ENCODE measurements at regions not wholly inside any gene's neighbourhood (a gene's known extent, or its start where the extent isn't known, plus 50 kb on each side); places are given as distances from the start of the nearest gene placed in this dataset.
"Not testable (repeated sequence)": the region's sequence is repeated elsewhere in the genome, so short reads cannot be mapped to it uniquely, and the experiment has no call there.

- H3K36me3 ChIP-seq; H3K9me3 ChIP-seq; intact Hi-C loops (cut with DNase I; ENCODE audit: low total_unique reads); H3K4me1 ChIP-seq; H3K27me3 ChIP-seq; DNase-seq; H3K27ac ChIP-seq; H3K4me3 ChIP-seq; in situ Hi-C loops (cut with MboI; ENCODE audit: low pct_ligation_motif_present in 1 of 4, low pct_unique_long_range_greater_than_20kb in 1 of 4, low sequenced_read_pairs in 3 of 4): not testable (repeated sequence)
- 82% methylated on average over 3 of the region's 5 CpGs; no CpG with 5 or more reads in 1 of the 2 donors for WGBS, 2 donors (ENCODE audit: low coverage in 1 of 2)
Measured at GRCh38 chr2:111447482-111447881, 326.8 kb downstream of the BCL2L11 start.

DNA sequence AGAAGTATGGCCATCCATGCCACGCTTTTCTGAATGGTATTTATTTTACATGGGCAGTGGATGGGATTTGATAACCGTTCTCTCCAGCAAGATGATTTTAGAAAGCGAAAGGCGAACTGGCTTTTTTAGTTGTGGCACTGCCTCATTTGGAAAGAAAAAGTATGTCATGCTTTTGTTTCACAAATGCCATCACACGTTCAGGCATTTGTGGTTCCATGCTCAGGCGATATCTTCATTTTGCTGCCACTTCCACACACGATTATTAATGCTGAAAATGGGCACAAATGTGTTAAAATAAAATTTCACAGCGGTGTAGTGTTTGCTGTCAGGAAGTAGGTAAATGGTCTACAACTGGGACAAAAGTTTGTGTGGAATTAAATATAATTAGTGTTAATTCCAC is 328.1 kb downstream of the BCL2L11 start:
- no CpG with 5 or more reads among the region's 8 CpGs for WGBS, 2 donors (ENCODE audit: low coverage in 1 of 2)
- in situ Hi-C loops (cut with MboI; ENCODE audit: low pct_ligation_motif_present in 1 of 4, low pct_unique_long_range_greater_than_20kb in 1 of 4, low sequenced_read_pairs in 3 of 4); H3K4me3 ChIP-seq; H3K27ac ChIP-seq; H3K36me3 ChIP-seq; intact Hi-C loops (cut with DNase I; ENCODE audit: low total_unique reads); H3K9me3 ChIP-seq; H3K27me3 ChIP-seq; DNase-seq; H3K4me1 ChIP-seq: not testable (repeated sequence)

DNA sequence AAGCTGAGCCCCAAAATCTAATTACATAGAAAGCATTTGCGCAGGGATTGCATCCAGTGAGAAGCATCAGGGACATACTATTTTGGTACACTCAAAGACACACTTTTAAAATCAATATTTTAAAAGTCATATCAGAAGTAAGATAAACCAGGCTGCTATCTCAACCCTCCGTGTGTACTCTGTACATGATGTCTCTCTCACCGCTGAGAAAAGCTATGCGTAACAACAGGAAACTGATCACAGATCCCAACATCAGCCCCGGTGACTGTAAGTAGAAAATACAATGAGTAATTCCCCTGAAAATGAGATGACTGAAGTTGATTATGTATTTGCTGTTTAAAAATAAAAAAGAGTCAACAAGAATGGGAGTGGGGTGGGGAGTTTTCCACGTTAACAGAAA is 329.8 kb downstream of the BCL2L11 start:
- in situ Hi-C loops (cut with MboI; ENCODE audit: low pct_ligation_motif_present in 1 of 4, low pct_unique_long_range_greater_than_20kb in 1 of 4, low sequenced_read_pairs in 3 of 4); DNase-seq; H3K4me1 ChIP-seq; intact Hi-C loops (cut with DNase I; ENCODE audit: low total_unique reads); H3K27me3 ChIP-seq; H3K27ac ChIP-seq; H3K4me3 ChIP-seq; H3K9me3 ChIP-seq; H3K36me3 ChIP-seq: not testable (repeated sequence)
- 100% methylated on average over 1 of the region's 6 CpGs; no CpG with 5 or more reads in 1 of the 2 donors for WGBS, 2 donors (ENCODE audit: low coverage in 1 of 2)

DNA sequence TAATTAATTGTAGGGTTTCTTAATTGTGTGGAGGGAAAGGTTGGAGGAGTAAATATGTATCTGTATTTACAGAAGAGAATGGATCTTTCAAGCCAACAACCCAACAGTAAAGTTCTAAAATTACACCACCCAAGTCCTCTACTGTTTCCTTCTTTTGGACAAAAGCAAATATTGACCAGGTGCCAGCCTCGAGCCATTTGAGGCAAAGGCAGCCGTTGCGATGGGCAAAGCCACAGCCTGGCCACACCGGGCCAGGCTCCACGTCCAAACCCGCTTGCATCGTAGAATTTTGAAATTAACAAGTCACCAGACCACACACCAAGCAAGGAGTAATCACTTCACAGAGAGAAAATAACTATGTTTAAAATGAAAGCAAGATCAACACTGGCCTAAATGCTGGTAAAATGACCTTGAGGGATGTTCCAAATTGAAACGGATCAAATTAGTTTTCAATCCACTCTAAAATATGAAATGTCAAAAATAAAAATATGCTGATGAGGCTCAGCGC is 331.0 kb downstream of the BCL2L11 start:
- H3K27ac ChIP-seq; H3K36me3 ChIP-seq; intact Hi-C loops (cut with DNase I; ENCODE audit: low total_unique reads); H3K9me3 ChIP-seq; DNase-seq; H3K4me3 ChIP-seq; H3K4me1 ChIP-seq; in situ Hi-C loops (cut with MboI; ENCODE audit: low pct_ligation_motif_present in 1 of 4, low pct_unique_long_range_greater_than_20kb in 1 of 4, low sequenced_read_pairs in 3 of 4); H3K27me3 ChIP-seq: not testable (repeated sequence)
- 80% methylated on average over 1 of the region's 9 CpGs; no CpG with 5 or more reads in 1 of the 2 donors for WGBS, 2 donors (ENCODE audit: low coverage in 1 of 2)

GRCh38 chr2:111452208-111452607 is 331.5 kb downstream of the BCL2L11 start:
- intact Hi-C loops (cut with DNase I; ENCODE audit: low total_unique reads); H3K4me3 ChIP-seq; H3K36me3 ChIP-seq; DNase-seq; H3K27ac ChIP-seq; in situ Hi-C loops (cut with MboI; ENCODE audit: low pct_ligation_motif_present in 1 of 4, low pct_unique_long_range_greater_than_20kb in 1 of 4, low sequenced_read_pairs in 3 of 4); H3K27me3 ChIP-seq; H3K4me1 ChIP-seq; H3K9me3 ChIP-seq: not testable (repeated sequence)
- 65% methylated on average over 7 of the region's 7 CpGs; no CpG with 5 or more reads in 1 of the 2 donors for WGBS, 2 donors (ENCODE audit: low coverage in 1 of 2)

GRCh38 chr2:111453308-111453707 is 332.6 kb downstream of the BCL2L11 start:
- WGBS, 2 donors (ENCODE audit: low coverage in 1 of 2): no CpG with 5 or more reads among the region's 2 CpGs
- in situ Hi-C loops (cut with MboI; ENCODE audit: low pct_ligation_motif_present in 1 of 4, low pct_unique_long_range_greater_than_20kb in 1 of 4, low sequenced_read_pairs in 3 of 4); intact Hi-C loops (cut with DNase I; ENCODE audit: low total_unique reads): not testable (repeated sequence)

DNA sequence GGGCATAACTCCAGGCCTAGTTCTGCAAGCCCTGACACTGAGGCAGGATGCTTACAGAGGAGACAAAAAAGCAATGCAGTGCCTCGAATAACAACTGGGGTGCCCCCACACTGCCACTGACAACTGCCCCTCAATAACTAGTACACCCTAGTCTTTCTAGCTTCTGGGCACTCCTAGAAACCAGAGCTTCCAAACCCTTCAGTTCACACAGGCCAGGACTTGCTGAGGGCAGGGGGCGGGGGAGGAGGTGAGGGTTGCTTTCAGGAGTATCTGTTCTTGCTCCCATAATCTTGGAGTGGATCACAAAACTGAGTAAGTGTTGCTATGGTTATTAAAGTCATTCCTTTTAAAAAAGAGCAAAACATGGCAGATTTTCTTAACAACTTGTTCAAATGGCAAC is 333.1 kb downstream of the BCL2L11 start:
- intact Hi-C loops (cut with DNase I; ENCODE audit: low total_unique reads); DNase-seq; H3K9me3 ChIP-seq; H3K27me3 ChIP-seq; H3K4me3 ChIP-seq; H3K36me3 ChIP-seq; in situ Hi-C loops (cut with MboI; ENCODE audit: low pct_ligation_motif_present in 1 of 4, low pct_unique_long_range_greater_than_20kb in 1 of 4, low sequenced_read_pairs in 3 of 4); H3K4me1 ChIP-seq; H3K27ac ChIP-seq: not testable (repeated sequence)
- WGBS, 2 donors (ENCODE audit: low coverage in 1 of 2): no CpG with 5 or more reads among the region's 2 CpGs

More at GRCh38 chr2:111453308-111453707, 332.6 kb downstream of the BCL2L11 start:
- DNase-seq, H3K27me3 ChIP-seq, H3K9me3 ChIP-seq, H3K36me3 ChIP-seq, H3K27ac ChIP-seq, H3K4me1 ChIP-seq, H3K4me3 ChIP-seq: not testable (repeated sequence)

- WGBS, 2 donors (ENCODE audit: low coverage in 1 of 2): no CpG with 5 or more reads among the region's 1 CpG
- H3K27ac ChIP-seq; H3K4me1 ChIP-seq; DNase-seq; H3K4me3 ChIP-seq; intact Hi-C loops (cut with DNase I; ENCODE audit: low total_unique reads); in situ Hi-C loops (cut with MboI; ENCODE audit: low pct_ligation_motif_present in 1 of 4, low pct_unique_long_range_greater_than_20kb in 1 of 4, low sequenced_read_pairs in 3 of 4); H3K9me3 ChIP-seq; H3K36me3 ChIP-seq; H3K27me3 ChIP-seq: not testable (repeated sequence)
- TF ChIP-seq, protein P1, sequence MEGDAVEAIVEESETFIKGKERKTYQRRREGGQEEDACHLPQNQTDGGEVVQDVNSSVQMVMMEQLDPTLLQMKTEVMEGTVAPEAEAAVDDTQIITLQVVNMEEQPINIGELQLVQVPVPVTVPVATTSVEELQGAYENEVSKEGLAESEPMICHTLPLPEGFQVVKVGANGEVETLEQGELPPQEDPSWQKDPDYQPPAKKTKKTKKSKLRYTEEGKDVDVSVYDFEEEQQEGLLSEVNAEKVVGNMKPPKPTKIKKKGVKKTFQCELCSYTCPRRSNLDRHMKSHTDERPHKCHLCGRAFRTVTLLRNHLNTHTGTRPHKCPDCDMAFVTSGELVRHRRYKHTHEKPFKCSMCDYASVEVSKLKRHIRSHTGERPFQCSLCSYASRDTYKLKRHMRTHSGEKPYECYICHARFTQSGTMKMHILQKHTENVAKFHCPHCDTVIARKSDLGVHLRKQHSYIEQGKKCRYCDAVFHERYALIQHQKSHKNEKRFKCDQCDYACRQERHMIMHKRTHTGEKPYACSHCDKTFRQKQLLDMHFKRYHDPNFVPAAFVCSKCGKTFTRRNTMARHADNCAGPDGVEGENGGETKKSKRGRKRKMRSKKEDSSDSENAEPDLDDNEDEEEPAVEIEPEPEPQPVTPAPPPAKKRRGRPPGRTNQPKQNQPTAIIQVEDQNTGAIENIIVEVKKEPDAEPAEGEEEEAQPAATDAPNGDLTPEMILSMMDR (IDR thresholded peaks at IDR 0.05): peak in 1 of 5 experiments; percentile 27
Measured at GRCh38 chr2:111454404-111454803, 333.7 kb downstream of the BCL2L11 start.

- intact Hi-C loops (cut with DNase I; ENCODE audit: low total_unique reads); H3K4me3 ChIP-seq; H3K36me3 ChIP-seq; H3K4me1 ChIP-seq; in situ Hi-C loops (cut with MboI; ENCODE audit: low pct_ligation_motif_present in 1 of 4, low pct_unique_long_range_greater_than_20kb in 1 of 4, low sequenced_read_pairs in 3 of 4); H3K27ac ChIP-seq; H3K9me3 ChIP-seq; DNase-seq; H3K27me3 ChIP-seq: not testable (repeated sequence)
- WGBS, 2 donors (ENCODE audit: low coverage in 1 of 2): 91 to 93% methylated on average over 6 to 8 of the region's 9 CpGs
Measured at GRCh38 chr2:111455016-111456015, 334.6 kb downstream of the BCL2L11 start.

- intact Hi-C loops (cut with DNase I; ENCODE audit: low total_unique reads); in situ Hi-C loops (cut with MboI; ENCODE audit: low pct_ligation_motif_present in 1 of 4, low pct_unique_long_range_greater_than_20kb in 1 of 4, low sequenced_read_pairs in 3 of 4); H3K27ac ChIP-seq; H3K36me3 ChIP-seq; H3K9me3 ChIP-seq; H3K27me3 ChIP-seq; DNase-seq; H3K4me3 ChIP-seq; H3K4me1 ChIP-seq: not testable (repeated sequence)
- WGBS, 2 donors (ENCODE audit: low coverage in 1 of 2): 87% methylated on average over 3 of the region's 5 CpGs; no CpG with 5 or more reads in 1 of the 2 donors
Measured at GRCh38 chr2:111457191-111457590, 336.5 kb downstream of the BCL2L11 start.
